GM21381 (cell line): ENCODE measurements at regions not wholly inside any gene's neighbourhood (a gene's known extent, or its start where the extent isn't known, plus 50 kb on each side); places are given as distances from the start of the nearest gene placed in this dataset.
"Not testable (repeated sequence)": the region's sequence is repeated elsewhere in the genome, so short reads cannot be mapped to it uniquely, and the experiment has no call there.

ENCODE experiments used
- ATAC-seq: cut with Tn5 transposase; IDR thresholded peaks from one replicate; pipeline ENCODE4 v1.9.1; 2021; ENCODE audit warnings: mild to moderate bottlenecking, moderate library complexity; ENCODE audit not compliant: unreplicated experiment

DNA sequence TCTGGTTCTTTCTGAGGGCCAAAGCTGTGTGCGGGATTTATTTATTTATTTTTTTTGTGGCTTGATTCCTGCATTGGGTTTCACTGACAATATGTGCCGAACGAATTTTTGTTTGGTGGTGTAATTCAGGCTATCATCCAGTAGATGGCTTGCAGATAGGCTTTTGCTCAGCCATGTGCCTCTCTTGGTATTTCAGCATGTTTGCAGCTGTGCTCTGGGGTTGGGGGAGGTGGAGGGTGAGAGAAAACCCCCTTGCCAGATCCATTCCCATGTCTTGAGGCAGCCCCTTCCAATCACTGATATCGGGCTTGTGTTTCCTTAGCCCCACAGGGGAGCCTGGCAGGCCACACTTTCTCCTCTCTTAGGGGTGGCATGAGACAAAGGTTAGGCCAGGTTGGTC, 302.4 kb downstream of the PTGER3 start:
- ATAC-seq: no peak

DNA sequence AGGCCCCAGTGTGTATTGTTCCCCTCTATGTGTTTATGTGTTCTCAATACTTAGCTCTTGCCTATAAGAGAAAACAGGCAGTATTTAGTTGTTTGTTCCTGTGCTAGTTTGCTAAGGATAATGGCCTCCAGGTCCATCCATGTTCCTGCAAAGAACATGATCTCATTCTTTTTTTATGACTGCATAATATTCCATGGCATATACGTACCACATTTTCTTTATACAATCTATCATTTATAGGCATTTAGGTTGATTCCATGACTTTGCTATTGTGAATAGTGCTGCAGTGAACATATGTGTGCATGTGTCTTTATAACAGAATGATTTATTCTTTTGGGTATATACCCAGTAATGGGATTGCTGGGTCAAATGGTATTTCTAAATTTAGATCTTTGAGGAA, 301.6 kb downstream of the PTGER3 start:
- not testable (repeated sequence) for ATAC-seq

- ATAC-seq: not testable (repeated sequence)
Measured at GRCh38 chr1:70747123-70747522, 300.5 kb downstream of the PTGER3 start.

DNA sequence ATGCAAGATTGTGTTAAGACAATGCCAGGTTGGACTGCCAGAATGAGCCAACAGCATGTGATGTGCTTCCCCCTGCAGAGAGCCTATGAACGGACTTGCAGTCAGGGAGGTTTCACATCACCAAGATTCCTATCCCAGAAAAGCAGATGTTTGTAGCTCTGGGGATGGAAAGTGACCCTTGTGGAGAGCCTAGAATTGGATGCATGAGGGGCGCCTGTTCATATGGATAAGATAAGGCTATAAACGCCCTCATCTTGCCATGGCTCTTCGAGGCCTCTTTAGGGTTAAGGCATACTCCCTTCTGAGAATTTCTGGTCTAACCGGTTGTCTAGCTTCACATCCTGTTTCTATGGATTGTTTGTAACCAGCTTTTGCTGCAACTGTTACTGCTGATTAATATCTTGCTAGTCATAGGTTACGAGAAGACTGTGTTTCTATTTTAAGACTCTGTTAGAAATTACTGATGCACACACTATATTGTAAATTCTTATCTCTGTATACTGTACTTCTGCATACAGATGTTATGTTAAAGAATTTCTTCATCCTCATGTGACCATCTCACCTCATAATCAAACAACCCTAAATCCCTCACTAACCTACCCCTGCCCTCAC, 295.8 kb downstream of the PTGER3 start:
- not testable (repeated sequence) for ATAC-seq

DNA sequence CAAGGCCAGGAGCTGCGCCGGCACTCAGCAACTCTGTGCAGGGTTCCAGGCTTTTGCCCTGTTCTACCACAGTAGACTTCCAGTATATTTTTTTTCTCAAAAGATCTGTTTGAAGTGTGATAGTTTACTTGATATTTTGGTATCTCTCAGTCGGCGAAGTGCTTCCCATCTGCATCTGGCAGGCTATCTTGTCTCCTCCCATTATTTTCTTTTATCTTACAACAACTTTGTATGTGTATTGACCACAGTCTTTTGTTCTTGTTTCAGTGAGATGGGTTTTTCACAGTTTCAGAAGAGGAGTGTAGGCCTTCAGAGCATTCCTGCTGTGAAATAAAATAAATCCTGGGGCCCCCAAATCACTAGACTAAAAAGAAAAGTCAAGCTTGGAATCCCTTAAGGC, 292.9 kb downstream of the PTGER3 start:
- ATAC-seq: no peak

GRCh38 chr1:70760154-70760553, 287.5 kb downstream of the PTGER3 start:
- no peak for ATAC-seq

- no peak for ATAC-seq
Measured at GRCh38 chr1:70762386-70762785, 285.2 kb downstream of the PTGER3 start.

DNA sequence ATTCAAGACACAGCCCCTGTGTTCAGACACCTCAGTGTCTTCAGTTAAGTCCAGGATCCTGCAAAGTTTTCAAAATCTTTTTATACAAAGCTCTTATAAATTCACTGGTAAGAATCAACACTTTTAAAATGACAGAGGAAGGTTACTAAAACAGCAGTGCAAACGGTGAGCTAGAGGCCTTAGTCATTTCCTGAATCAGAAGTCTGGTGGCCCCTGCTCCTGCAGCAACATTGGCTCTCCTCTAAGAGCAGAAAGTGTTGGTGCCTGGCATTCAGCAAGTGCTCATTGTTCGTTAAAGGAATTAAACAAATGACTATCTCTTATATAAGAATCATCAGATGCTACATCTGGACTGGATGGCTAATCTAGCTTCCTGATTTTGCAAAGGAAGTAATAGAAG, 282.9 kb downstream of the PTGER3 start:
- no peak for ATAC-seq

GRCh38 chr1:70767377-70767776, 280.2 kb downstream of the PTGER3 start:
- ATAC-seq: no peak

GRCh38 chr1:70768216-70768615, 279.4 kb downstream of the PTGER3 start:
- ATAC-seq: no peak

- no peak for ATAC-seq
Measured at GRCh38 chr1:70778056-70778762, 269.4 kb downstream of the PTGER3 start.

- ATAC-seq: no peak
Measured at GRCh38 chr1:70778934-70779333, 268.7 kb downstream of the PTGER3 start.

GRCh38 chr1:70779571-70779970, 268.0 kb downstream of the PTGER3 start:
- no peak for ATAC-seq

- no peak for ATAC-seq
Measured at GRCh38 chr1:70785287-70785686, 262.3 kb downstream of the PTGER3 start.

GRCh38 chr1:70790232-70790923, 257.2 kb downstream of the PTGER3 start:
- ATAC-seq: no peak

- not testable (repeated sequence) for ATAC-seq
Measured at GRCh38 chr1:70795064-70795463, 252.6 kb downstream of the PTGER3 start.

- not testable (repeated sequence) for ATAC-seq
Measured at GRCh38 chr1:70796298-70796697, 251.3 kb downstream of the PTGER3 start.

DNA sequence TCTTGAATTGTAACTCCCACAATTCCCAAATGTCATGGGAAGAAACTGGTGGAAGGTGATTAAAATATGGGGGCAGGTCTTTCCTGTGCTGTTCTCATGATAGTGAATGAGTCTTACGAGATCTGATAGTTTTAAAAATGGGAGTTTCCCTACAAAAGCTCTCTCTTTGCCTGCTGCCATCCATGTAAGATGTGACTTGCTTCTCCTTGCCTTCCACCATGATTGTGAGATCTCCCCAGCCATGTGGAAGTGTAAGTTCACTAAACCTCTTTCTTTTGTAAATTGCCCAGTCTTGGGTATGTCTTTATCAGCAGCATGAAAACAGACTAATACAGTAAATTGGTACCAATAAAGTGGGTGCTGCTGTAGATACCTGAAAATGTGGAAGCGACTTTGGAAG, 245.0 kb downstream of the PTGER3 start:
- ATAC-seq: not testable (repeated sequence)

DNA sequence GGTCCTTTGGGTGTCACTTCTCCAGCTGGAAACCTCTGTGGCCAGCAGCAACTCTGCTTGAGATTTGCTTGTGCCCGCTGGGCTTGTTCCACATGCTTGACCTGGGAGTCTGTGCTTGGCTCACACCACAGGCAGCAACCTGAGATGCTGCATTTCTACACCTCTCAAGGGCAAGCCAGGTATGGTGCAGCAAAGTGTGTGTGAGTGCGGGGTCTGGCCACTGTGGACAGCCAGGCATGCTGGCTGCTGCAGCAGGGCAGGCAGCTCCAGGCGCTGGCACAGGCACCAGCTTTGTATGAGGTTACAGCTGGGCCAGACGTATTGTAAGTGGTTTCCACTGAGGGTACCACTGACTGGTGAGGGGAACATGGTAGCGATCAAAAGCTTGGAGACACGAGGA, 242.0 kb downstream of the PTGER3 start:
- no peak for ATAC-seq

DNA sequence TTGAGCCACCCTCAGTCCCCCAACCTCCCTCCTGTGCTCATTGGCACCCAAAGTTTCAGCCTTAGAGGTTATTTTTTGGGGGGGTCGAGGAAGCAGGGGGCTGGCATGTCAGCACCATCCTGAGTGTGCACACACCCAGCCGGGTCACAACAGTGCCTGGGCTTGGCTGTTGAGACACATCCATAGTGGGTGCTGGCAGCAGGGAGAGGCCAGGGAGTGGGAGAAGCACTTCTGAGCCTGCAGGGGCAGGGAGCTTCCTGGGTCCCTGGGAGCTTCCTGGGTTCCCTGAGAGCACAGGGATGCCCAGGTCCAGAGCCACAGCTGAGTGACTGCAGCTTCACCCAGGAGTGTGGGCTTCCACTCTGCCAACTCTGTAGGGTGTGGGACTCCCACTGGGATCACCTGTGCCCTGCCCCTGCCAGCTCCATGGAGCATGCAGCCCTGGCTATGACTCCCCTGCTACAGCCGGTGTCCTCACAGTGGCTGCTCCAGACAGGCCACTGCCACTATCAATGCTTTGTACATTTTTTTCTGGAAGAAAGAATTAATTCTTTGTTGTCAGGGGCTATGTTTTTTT, 240.4 kb downstream of the PTGER3 start:
- ATAC-seq: no peak

DNA sequence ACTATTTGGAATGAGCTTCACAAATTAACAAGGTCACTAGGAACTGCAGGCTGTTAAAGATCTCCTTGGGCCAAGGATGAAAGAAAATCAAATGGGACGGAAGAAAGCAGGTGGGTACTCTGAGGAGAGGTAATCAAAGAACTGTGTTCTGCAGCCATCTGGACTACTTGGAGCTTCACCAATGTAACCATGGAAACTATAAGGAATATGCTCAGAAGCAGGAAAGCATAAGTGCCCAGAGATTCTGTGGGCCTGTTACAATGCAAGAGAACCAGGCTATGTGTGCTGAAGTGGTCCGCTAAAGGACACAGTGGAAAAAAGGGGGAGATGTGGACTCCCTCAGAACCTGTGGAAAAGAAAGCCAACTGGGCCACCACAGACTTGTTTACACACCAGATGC, 238.5 kb downstream of the PTGER3 start:
- no peak for ATAC-seq

DNA sequence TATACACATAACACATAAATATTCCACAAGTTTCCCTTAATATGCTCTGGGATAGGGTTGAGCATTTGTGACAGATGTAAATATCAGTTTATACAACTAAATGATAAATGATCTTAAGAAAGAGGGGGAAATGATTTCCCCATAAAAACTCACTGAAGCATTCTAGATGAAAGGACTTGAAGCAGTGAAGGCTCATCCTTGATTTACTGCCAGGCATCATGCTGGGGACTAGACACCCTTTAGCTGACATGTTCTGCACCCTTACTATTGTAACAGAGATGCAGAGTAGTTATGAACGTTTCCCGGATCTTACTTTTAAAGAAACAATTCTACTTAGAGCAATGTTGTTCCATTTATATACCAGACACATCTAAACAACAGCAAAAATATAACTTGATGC, 235.8 kb downstream of the PTGER3 start:
- no peak for ATAC-seq
